K562 (cell line): ENCODE measurements at regions not wholly inside any gene's neighbourhood (a gene's known extent, or its start where the extent isn't known, plus 50 kb on each side); places are given as distances from the start of the nearest gene placed in this dataset.

Source experiments
- ATAC-seq: fragments of 200-7000 bp; cut with Tn5 transposase; 3 replicates; pipeline ENCODE4 v1.9.1; 2020; ENCODE audit warnings: moderate library complexity
- BruUV-seq: library from RNA; stranded (reverse); fragments of 400-500 nt; replicated peaks from 2 replicates; lab custom pipeline; 2021; lab: Mats Ljungman, UMichigan
- CTCF ChIA-PET: fragments of 300-600 bp; formaldehyde crosslinking; extraction: SDS; loops from one replicate; lab custom pipeline; 2021; ENCODE audit warnings: low intra/inter-chr PET ratio; lab: Yijun Ruan, JAX
- POLR2A ChIA-PET: fragments of 300-600, 350-650 bp; sonication (Branson Sonifier 250); formaldehyde crosslinking; extraction: SDS; loops from one replicate; lab custom pipeline; 2021; ENCODE audit warnings: antibody characterized with exemption, inconsistent platforms; lab: Yijun Ruan, JAX
- DNase-seq, 4 experiments: peaks; one replicate each; pipeline versions ENCODE4 v3.0.0 to v3.0.0-alpha.2; 2011 to 2018; ENCODE audit warnings: low spot score in 3 of 4, mixed read lengths in 3 of 4; ENCODE audit errors: extremely low read depth in 1 of 4
- FAIRE-seq: peaks from 2 replicates; lab custom pipeline; 2011; peaks lifted over from hg19 to GRCh38; lab: Jason Lieb, UNC
- H2AFZ ChIP-seq: 2 replicates; pipeline ENCODE4 v1.6.0; 2011; ENCODE audit warnings: low read depth, low read length, control low read depth, inconsistent platforms
- H3K27ac ChIP-seq: fragments of 200-600 bp; 3 replicates; pipeline ENCODE4 v1.8.0; 2011; ENCODE audit warnings: low read depth, mild to moderate bottlenecking, control low read depth, inconsistent platforms, low read length, moderate library complexity, mixed read lengths; ENCODE audit errors: extremely low read depth
- H3K27me3 ChIP-seq, 2 experiments: fragments of 300-600 bp in 1 of 2; 2 replicates in 1 of 2; 3 replicates in 1 of 2; pipeline versions ENCODE4 v1.6.0 to v1.8.0; 2011; ENCODE audit warnings: inconsistent platforms in 2 of 2, low read length in 2 of 2, mild to moderate bottlenecking in 1 of 2, mixed read lengths in 1 of 2, moderate library complexity in 1 of 2; ENCODE audit not compliant: control insufficient read depth in 2 of 2, insufficient read depth in 2 of 2
- H3K36me3 ChIP-seq: fragments of 300-600 bp; 3 replicates; pipeline ENCODE4 v1.8.0; 2011; ENCODE audit warnings: mild to moderate bottlenecking, low read length, inconsistent platforms; ENCODE audit not compliant: control insufficient read depth, insufficient read depth
- H3K4me1 ChIP-seq, 2 experiments: fragments of 200-600 bp in 1 of 2; replicated peaks in 1 of 2; 2 replicates in 1 of 2; 3 replicates in 1 of 2; pipeline versions ENCODE4 v1.5.1 to v1.8.0; 2011; ENCODE audit warnings: inconsistent platforms in 2 of 2, low read length in 2 of 2, mild to moderate bottlenecking in 1 of 2, mixed read lengths in 1 of 2, moderate library complexity in 1 of 2; ENCODE audit not compliant: control insufficient read depth in 2 of 2, insufficient read depth in 2 of 2
- H3K4me2 ChIP-seq: 2 replicates; pipeline ENCODE4 v1.6.1; 2011; ENCODE audit warnings: low read length, control low read depth, inconsistent platforms, mixed read lengths; ENCODE audit not compliant: insufficient read depth
- H3K4me3 ChIP-seq: fragments of 200-600 bp; sonication (generic), shearing (Covaris generic); 2 replicates; pipeline ENCODE4 v1.5.1; 2016; ENCODE audit warnings: control low read depth, inconsistent platforms
- H3K79me2 ChIP-seq: fragments of 200-600 bp; 3 replicates; pipeline ENCODE4 v1.8.0; 2011; ENCODE audit warnings: low read length, inconsistent platforms; ENCODE audit not compliant: control insufficient read depth, insufficient read depth
- H3K9ac ChIP-seq, 2 experiments: 2 replicates each; pipeline versions ENCODE4 v1.6.0 to v1.6.1; 2011; ENCODE audit warnings: low read depth in 2 of 2, low read length in 2 of 2, control low read depth in 1 of 2, inconsistent platforms in 1 of 2, mild to moderate bottlenecking in 1 of 2, mixed read lengths in 1 of 2; ENCODE audit not compliant: insufficient read depth in 1 of 2
- H3K9me1 ChIP-seq: one replicate; pipeline ENCODE4 v1.6.0; 2011; ENCODE audit warnings: inconsistent platforms, mild to moderate bottlenecking, low read length, moderate library complexity; ENCODE audit not compliant: control insufficient read depth, insufficient read depth
- H3K9me3 ChIP-seq: replicated peaks from 2 replicates; pipeline ENCODE4 v1.5.1; 2011; ENCODE audit warnings: low read depth, low read length, inconsistent platforms; ENCODE audit not compliant: control insufficient read depth, insufficient read depth
- H4K20me1 ChIP-seq: replicated peaks from 2 replicates; pipeline ENCODE4 v1.6.1; 2011; ENCODE audit warnings: low read length, inconsistent platforms, mixed read lengths; ENCODE audit not compliant: control insufficient read depth, insufficient read depth
- CSDE1 ChIP-seq, 2 experiments: fragments of 450-650 bp; IDR thresholded peaks; 2 replicates each; pipeline ENCODE4 v1.6.1; 2016; ENCODE audit warnings: mild to moderate bottlenecking in 1 of 2
- E2F3 ChIP-seq: fragments of 250-450 bp; sonication (Bioruptor Pico); IDR thresholded peaks from 2 replicates; pipeline ENCODE4 v1.4.0; 2020; ENCODE audit warnings: mild to moderate bottlenecking
- GABPB1 ChIP-seq: sonication (generic); formaldehyde crosslinking; IDR thresholded peaks from 2 replicates; pipeline ENCODE4 v1.8.0; 2022; ENCODE audit warnings: mild to moderate bottlenecking, missing genetic modification reagents
- LEF1 ChIP-seq: fragments of 450-650 bp; IDR thresholded peaks from 2 replicates; pipeline ENCODE4 v1.6.1; 2016; ENCODE audit warnings: mild to moderate bottlenecking
- MAFF ChIP-seq: IDR thresholded peaks from 2 replicates; pipeline ENCODE4 v1.6.1; 2012; ENCODE audit warnings: low read length, improper control_type of control experiment
- NCOA2 ChIP-seq, 2 experiments: fragments of 450-650 bp; IDR thresholded peaks; 2 replicates each; pipeline ENCODE4 v1.6.1; 2018; ENCODE audit warnings: mild to moderate bottlenecking in 2 of 2, moderate library complexity in 1 of 2; ENCODE audit not compliant: partially characterized antibody in 2 of 2
- RAD51 ChIP-seq: fragments of 450-650 bp; IDR thresholded peaks from 2 replicates; pipeline ENCODE4 v1.7.1; 2016; ENCODE audit warnings: low read depth, mild to moderate bottlenecking, borderline replicate concordance
- SNAPC5 ChIP-seq: fragments of 250-450 bp; sonication (Bioruptor Pico); IDR thresholded peaks from 2 replicates; pipeline ENCODE4 v1.8.0; 2021; ENCODE audit warnings: moderate library complexity, mild to moderate bottlenecking, inconsistent platforms
- SP2 ChIP-seq: IDR thresholded peaks from 2 replicates; pipeline ENCODE4 v1.6.1; 2011; ENCODE audit warnings: mild to moderate bottlenecking, low read depth, low read length, moderate library complexity; ENCODE audit not compliant: poor library complexity, severe bottlenecking; ENCODE audit errors: extremely low read depth
- SPI1 ChIP-seq: IDR thresholded peaks from 2 replicates; pipeline ENCODE4 v1.6.1; 2011; ENCODE audit warnings: low read depth, low read length, control low read depth, borderline replicate concordance
- TCF15 ChIP-seq: fragments of 250-450 bp; sonication (Bioruptor Pico); IDR thresholded peaks from 2 replicates; pipeline ENCODE4 v1.8.0; 2022; ENCODE audit warnings: moderate library complexity, mild to moderate bottlenecking, inconsistent platforms
- ZFP30 ChIP-seq: fragments of 250-450 bp; sonication (Bioruptor Pico); IDR thresholded peaks from 2 replicates; pipeline ENCODE4 v1.8.0; 2022; ENCODE audit warnings: moderate library complexity, mild to moderate bottlenecking, inconsistent platforms, borderline replicate concordance
- ZNF146 ChIP-seq: IDR thresholded peaks from one replicate; pipeline ENCODE4 v1.6.1; 2018; ENCODE audit warnings: missing compliant biosample characterization; ENCODE audit not compliant: unreplicated experiment
- WGBS: fragments of 100-300 bp; shearing (Covaris generic); methylation state at CpG from one replicate; pipeline ENCODE4 v1.1.6; 2016; ENCODE audit warnings: low coverage, mixed read lengths; ENCODE audit not compliant: insufficient coverage; ENCODE audit errors: missing lambda C conversion rate; 5-methylcytosine and 5-hydroxymethylcytosine counted together
- in situ Hi-C: fragments of 300-500 bp; cut with MboI; formaldehyde crosslinking; loops from 4 replicates; pipeline ENCODE4 v1.15.0; 2018; ENCODE audit warnings: inconsistent platforms, mixed read lengths
- intact Hi-C: fragments of 100-400 bp; cut with micrococcal nuclease; formaldehyde crosslinking; loops from 2 replicates; pipeline ENCODE4 v1.14.2; 2022

- H3K79me2 ChIP-seq, result no peaks in the 10 kb centered on the region
- no peaks in the 10 kb centered on the region for H3K4me1 ChIP-seq
- FAIRE-seq, result no peak
- H3K36me3 ChIP-seq, result no peaks in the 10 kb centered on the region
- intact Hi-C loops (no loop called here), in situ Hi-C loops (no loop called here)
- ChIA-PET CTCF (no interaction called here), POLR2A (no interaction called here)
- H2AFZ ChIP-seq, result no peak overlapping the region
- 0% methylated on average over 2 of the region's 2 CpGs for WGBS
- no TSS peak for BruUV-seq
- no peak for ATAC-seq
- no peaks in the 10 kb centered on the region for H3K9me3 ChIP-seq
- no peak for TF ChIP-seq SPI1
- TF ChIP-seq E2F3 (CRISPR knock-in tag), result no peak
- TF ChIP-seq TCF15 (CRISPR knock-in tag), result no peak
- TF ChIP-seq SNAPC5 (CRISPR knock-in tag), result no peak
- no peak for TF ChIP-seq ZNF146
- no peak for TF ChIP-seq CSDE1 (IDR thresholded peaks at IDR 0.05)
- TF ChIP-seq SP2, result no peak
- no peak for TF ChIP-seq NCOA2 (IDR thresholded peaks at IDR 0.05; ENCODE audit: partially characterized antibody in 2 of 2)
- no peak for TF ChIP-seq RAD51
- TF ChIP-seq GABPB1 (CRISPR knock-in tag), result no peak
- TF ChIP-seq LEF1, result no peak
- no peak for TF ChIP-seq MAFF
- TF ChIP-seq ZFP30 (CRISPR knock-in tag), result no peak
- no peaks in the 10 kb centered on the region for H3K27me3 ChIP-seq
- H3K4me3 ChIP-seq, result no peak overlapping the region
- no peak overlapping the region for H3K9ac ChIP-seq
- no peak overlapping the region for H3K27ac ChIP-seq
- no peak overlapping the region for H3K4me2 ChIP-seq
- no peak for DNase-seq
- H4K20me1 ChIP-seq, result no peaks in the 10 kb centered on the region
- no peaks in the 10 kb centered on the region for H3K9me1 ChIP-seq
Observed at GRCh38 chr13:84730376-84730775, 848.1 kb upstream of the SLITRK1 start.
